Stomach (tissue), 4 donors: ENCODE measurements at regions not wholly inside any gene's neighbourhood (a gene's known extent, or its start where the extent isn't known, plus 50 kb on each side); places are given as distances from the start of the nearest gene placed in this dataset.

Experiments used
- CTCF ChIP-seq, 7 experiments: fragments of 450-650 bp in 4 of 7; fragments of 200-600 bp in 3 of 7; sonication (generic) in 3 of 7; IDR thresholded peaks; one replicate each; pipeline ENCODE4 v1.5.1; 2016 to 2019; ENCODE audit warnings: antibody characterized with exemption in 7 of 7, control low read depth in 2 of 7, mild to moderate bottlenecking in 1 of 7
- POLR2A ChIP-seq, 4 donors: fragments of 450-650 bp; IDR thresholded peaks; one replicate each; pipeline ENCODE4 v1.6.1; 2016; ENCODE audit warnings: antibody characterized with exemption in 4 of 4, control low read depth in 2 of 4, mild to moderate bottlenecking in 1 of 4, moderate library complexity in 1 of 4
- POLR2AphosphoS5 ChIP-seq, 3 donors: sonication (generic); formaldehyde crosslinking; IDR thresholded peaks; one replicate each; pipeline ENCODE4 v1.6.1; 2016; ENCODE audit warnings: antibody characterized with exemption in 3 of 3

- TF ChIP-seq CTCF (IDR thresholded peaks at IDR 0.05) = no peak
- TF ChIP-seq POLR2AphosphoS5 (IDR thresholded peaks at IDR 0.05) = no peak
- TF ChIP-seq POLR2A (IDR thresholded peaks at IDR 0.05) = no peak
Observed at GRCh38 chr2:101623031-101623521, 74.4 kb upstream of the MAP4K4 start.
